HG03095 (cell line): ENCODE measurements at regions not wholly inside any gene's neighbourhood (a gene's known extent, or its start where the extent isn't known, plus 50 kb on each side); places are given as distances from the start of the nearest gene placed in this dataset.

Source experiments
- ATAC-seq: cut with Tn5 transposase; IDR thresholded peaks from one replicate; pipeline ENCODE4 v1.9.1; 2021; ENCODE audit warnings: moderate library complexity; ENCODE audit not compliant: unreplicated experiment

GRCh38 chr3:144067059-144067458 lies 95.4 kb downstream of the DIPK2A start:
- no peak for ATAC-seq

DNA sequence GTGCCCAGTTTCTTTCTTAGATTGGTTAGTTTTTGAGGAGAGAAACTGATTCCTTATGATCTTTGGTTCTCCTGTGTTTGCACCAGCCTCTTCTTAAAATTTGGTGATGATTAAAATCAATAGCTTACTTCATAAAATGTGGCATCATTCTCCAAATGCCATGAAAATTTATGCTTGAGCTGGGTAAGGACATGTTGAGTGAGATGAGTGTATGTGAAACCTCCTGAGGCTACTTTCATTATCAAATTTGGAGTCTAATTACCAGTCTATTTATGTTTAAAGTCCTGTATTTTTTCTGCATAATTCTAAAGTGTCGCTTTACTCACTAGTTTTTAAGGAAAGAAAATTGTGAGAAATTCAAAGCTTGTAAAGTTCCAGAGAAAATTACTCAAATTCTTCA lies 102.1 kb downstream of the DIPK2A start:
- no peak for ATAC-seq

DNA sequence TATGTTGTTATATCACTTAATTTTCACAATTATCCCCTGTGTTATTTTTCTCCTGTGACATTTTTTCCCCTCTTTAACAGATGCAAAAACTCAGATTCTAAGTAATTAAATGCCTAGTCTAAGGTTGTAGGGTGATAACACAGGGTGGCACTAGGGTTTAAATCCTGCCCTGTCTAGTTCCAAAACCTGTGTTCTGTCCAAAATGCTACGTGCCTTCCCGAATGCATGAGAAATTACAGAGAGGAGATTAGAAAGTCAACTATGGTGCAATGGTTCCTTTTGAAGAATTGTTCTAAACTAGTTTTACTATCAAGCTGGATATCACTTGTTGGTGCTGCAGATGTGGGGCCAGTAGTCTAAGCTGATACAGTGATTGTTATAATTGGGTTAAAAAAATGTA lies 108.0 kb downstream of the DIPK2A start:
- no peak for ATAC-seq

GRCh38 chr3:144084929-144085328 lies 113.3 kb downstream of the DIPK2A start:
- ATAC-seq = no peak

DNA sequence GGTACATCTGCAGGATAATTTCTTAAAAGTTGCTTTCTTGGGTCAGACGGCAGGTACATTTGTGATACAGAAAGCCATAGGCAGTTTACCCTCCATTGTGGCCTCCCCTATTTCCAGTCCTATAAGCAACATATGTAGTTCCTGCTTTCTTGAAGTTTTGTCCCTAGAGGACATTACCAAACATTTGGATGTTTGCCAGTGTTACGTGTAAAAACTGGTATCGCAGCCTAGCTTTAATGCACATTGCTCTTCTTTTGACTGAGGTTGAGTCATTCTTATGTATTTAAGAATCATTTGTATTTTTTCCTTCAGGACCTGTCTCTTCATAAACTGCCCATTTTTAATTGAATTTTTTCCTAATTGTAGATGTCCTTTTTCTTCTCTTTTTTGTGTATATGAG lies 114.3 kb downstream of the DIPK2A start:
- ATAC-seq = no peak

- no peak for ATAC-seq
These were observed 124.4 kb downstream of the DIPK2A start for GRCh38 chr3:144096016-144096415.

- no peak for ATAC-seq
These were observed 125.5 kb downstream of the DIPK2A start for GRCh38 chr3:144097163-144097562.

DNA sequence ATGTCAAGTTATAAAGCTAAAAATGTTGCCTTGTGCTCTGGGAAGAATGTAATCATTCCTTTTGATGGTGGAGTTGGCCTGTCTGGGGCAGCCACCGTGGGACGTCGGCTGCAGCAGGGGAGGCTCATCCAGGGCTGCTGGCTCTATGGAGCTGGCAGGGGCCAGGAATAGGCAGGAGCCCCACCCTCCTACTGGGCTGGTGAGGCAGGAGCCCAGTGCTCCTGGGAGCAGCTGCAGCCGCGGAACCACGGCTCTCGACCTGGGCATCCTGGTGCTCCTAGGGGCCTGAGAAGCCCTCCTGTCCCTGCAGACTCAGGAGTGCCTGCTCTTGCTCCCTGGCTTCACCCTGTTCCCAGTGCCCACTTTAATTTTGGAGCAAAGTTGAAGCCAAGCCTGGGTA lies 127.1 kb downstream of the DIPK2A start:
- no peak for ATAC-seq

DNA sequence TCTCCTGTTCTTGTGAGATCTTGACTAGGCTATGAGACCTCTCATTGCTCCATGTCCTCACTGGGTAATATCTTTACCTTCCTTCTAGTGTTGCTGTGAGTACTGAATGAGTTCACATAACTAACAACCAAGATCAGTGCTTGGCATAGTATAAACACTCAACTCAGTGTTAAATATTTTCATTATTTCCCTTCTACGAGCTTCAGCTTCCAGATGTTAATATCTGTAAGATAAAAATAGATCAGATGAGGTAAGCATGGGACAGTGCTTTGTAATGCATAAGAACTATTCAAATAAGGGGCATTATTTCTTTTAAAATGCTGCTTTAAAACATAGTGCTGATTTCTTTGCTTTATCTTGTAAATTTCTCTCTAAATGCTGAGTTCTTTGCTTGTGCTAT lies 130.8 kb downstream of the DIPK2A start:
- no peak for ATAC-seq

- no peak for ATAC-seq
These were observed 132.6 kb downstream of the DIPK2A start for GRCh38 chr3:144104186-144104585.

DNA sequence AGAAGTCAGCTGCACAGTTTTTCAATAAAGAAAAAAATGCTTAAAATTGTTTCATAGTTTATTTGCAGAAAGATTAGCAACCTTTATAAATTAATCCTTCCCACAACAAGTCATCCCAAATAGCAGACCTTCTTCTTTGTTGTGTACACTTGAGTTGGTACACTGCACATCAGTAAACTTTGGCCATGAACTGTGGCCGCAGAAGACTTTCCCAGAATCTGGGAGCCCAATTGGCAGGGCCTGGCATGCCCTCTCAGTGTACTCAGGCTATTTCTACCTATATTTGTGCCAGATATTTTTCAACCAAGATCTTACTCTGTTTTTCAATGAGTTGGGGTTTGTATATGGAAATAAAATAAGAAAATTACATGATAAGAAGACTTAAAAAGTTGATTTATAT lies 133.1 kb downstream of the DIPK2A start:
- no peak for ATAC-seq

GRCh38 chr3:144105542-144105941 lies 133.9 kb downstream of the DIPK2A start:
- ATAC-seq = no peak

DNA sequence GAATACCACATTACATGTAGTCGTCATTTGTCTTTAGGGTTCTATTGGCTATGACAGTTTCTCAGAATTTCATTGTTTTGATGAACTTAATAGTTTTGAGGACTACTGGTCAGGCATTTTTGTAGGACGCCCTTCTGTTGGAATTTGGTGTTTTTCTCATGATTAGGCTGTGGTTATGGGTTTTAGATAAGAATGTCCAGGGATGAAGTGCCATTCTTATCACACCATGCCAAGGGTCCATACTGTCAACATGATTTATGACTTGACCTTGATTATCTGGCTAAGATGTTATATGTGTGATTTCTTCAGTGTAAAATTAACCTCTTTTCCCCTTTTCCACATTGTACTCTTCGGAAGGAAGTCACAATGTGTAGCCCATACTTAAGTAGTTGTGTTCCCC lies 135.3 kb downstream of the DIPK2A start:
- ATAC-seq = no peak

- ATAC-seq = no peak
These were observed 136.3 kb downstream of the DIPK2A start for GRCh38 chr3:144107923-144108322.

- peak; percentile 97 for ATAC-seq
These were observed 138.3 kb downstream of the DIPK2A start for GRCh38 chr3:144109944-144110343.

GRCh38 chr3:144112036-144112435 lies 140.4 kb downstream of the DIPK2A start:
- no peak for ATAC-seq

- no peak for ATAC-seq
These were observed 140.8 kb downstream of the DIPK2A start for GRCh38 chr3:144112437-144112836.

DNA sequence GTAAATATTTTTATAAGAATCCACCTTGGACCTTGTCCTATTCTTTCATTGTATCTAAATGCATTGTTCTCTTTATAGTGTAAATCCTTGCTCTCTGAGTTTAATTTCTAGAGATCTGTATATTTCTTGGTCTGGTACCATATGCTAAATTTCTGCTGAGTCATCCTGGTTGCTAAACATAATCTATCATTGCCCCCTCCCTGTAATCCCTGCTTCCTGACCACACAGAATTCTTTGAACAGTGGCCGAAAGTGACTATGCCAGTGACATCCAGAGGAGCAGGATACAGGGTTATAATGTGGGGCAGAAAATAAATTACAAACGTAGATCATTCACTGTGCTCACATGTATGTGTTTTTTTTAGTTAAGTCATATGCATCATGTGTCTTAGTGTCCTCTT lies 143.1 kb downstream of the DIPK2A start:
- ATAC-seq = no peak

GRCh38 chr3:144119633-144120032 lies 148.0 kb downstream of the DIPK2A start:
- ATAC-seq = no peak

DNA sequence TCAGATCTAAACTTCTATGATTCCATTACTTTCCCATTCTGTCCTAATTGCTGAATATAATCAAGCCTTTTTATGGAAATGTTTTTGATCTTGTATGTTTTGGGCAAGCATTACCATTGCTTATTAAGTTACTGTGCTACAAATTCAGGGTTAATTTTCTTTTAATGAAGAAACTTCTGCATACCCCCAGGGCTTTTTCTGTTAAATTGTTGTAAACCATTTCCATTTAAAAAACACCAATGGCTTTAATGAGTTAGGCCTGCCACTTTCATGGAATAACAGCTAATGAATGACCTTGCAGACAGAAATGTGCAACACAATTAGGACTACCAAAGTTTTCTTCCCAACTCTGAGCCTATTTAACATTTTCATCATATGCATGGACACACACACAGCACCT lies 150.0 kb downstream of the DIPK2A start:
- ATAC-seq = no peak

DNA sequence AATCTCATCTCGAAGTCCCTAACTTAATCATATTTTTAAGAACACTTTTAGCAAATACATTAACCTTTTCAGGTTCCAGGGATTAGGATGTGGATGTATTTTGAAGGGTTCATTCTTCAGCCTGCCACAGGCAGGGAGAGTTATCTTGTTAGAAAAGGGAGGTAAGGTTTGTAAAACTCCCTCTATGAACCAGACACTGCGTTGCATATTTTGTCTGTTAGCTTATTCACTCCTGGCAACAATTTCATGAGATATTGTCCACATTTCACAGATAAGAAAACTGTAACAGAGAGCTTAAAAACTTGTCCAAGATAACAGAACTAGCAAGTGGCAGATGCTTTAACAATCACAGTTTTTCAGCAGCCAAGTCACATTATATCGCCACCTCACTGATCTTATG lies 155.4 kb downstream of the DIPK2A start:
- ATAC-seq = no peak

DNA sequence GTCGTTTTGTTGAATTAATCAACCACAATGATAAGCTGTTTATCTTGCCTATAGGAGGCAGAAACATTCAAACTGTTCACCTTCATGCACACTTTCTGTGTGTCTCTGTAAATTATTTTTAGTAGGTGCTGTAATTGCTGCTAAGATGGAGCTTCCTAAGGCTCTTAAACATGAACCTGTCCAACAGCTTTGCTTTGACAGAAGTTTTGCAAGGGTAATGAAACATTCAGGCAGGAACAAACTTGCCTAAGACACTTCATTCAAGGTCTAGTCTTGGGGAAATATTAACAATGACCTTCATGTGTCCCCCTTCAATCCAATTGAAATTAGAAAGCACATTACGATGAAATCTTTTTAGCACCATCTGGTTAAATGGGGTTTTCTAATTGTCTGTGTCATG lies 156.1 kb downstream of the DIPK2A start:
- peak; percentile 30 for ATAC-seq

DNA sequence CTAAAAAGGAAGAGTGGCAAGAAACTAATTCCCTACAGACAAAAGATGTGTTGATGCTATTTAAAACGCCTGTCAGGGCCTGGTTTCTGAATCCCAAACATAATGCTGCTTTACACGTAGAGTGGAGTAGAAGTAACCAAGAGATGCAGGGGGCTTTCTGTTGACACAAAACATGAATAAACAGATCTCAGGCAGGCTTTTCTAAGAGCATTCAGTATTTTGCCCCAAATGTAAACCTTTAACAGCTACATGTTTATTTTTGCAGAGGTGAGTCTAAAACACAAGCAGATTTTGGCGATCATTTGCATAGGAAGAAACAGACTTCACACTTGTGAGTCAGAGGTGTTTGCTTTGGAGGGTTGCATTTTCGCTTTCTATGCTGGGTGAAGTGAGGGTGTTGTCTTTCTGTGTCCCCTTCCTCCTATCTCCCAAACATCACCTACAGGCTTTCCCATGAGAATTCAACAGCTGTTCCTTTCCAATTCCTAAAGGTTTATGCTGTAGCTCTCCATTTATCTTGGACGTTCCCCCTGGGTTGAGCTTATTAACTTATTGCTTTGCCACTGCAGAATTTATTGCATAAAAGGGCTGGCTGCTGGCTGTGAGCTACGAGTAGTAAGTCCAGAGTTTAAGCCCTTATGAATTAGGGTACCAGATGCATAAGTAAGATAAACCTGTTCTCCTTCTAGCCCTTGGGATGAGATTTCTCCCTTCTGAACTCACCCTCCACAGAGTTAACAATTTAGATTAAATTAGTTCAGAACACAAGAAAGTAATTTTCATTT lies 156.7 kb downstream of the DIPK2A start:
- ATAC-seq = peak; percentile 97
